ENCODE measurements at regions not wholly inside any gene's neighbourhood (a gene's known extent, or its start where the extent isn't known, plus 50 kb on each side); places are given as distances from the start of the nearest gene placed in this dataset.
"Not testable (repeated sequence)": the region's sequence is repeated elsewhere in the genome, so short reads cannot be mapped to it uniquely, and the experiment has no call there.

DNA sequence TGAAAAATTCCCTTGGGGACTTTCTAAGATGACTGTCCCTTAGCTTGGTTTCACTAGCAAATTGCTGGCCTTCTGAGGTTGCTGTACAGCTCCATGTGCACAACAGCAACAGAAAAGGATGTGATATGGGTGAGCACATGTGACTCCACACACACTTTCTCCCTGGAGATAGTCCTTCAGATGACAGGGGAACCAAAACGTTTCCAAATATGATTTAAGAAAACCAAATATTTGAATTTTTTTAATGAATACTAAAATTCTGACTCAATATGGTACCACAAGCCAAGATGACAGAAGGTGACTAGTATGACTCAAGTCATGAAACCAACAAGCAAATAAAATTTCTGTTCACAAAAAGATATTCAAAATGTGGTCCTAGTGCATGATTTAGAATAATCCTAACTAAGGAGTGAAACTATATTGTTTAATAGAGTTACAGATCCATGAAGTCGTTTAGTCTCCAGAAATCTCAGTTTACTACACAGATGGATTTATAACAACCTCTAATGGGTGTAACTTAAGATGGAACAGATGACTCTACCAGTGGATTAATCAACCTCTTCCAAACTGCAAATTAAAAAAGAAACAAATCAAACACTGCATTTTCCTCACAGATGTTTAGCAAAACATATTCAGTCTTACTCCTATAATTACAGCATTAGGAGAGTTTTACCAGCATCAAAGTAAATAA, 144.8 kb upstream of the PIK3R1 start:
- no peak overlapping the region for H3K4me3 ChIP-seq (ENCODE audit: low read depth, low read length)
- TF ChIP-seq, protein P1, sequence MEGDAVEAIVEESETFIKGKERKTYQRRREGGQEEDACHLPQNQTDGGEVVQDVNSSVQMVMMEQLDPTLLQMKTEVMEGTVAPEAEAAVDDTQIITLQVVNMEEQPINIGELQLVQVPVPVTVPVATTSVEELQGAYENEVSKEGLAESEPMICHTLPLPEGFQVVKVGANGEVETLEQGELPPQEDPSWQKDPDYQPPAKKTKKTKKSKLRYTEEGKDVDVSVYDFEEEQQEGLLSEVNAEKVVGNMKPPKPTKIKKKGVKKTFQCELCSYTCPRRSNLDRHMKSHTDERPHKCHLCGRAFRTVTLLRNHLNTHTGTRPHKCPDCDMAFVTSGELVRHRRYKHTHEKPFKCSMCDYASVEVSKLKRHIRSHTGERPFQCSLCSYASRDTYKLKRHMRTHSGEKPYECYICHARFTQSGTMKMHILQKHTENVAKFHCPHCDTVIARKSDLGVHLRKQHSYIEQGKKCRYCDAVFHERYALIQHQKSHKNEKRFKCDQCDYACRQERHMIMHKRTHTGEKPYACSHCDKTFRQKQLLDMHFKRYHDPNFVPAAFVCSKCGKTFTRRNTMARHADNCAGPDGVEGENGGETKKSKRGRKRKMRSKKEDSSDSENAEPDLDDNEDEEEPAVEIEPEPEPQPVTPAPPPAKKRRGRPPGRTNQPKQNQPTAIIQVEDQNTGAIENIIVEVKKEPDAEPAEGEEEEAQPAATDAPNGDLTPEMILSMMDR (conservative IDR thresholded peaks at IDR 0.05; ENCODE audit: low read depth, low read length) = no peak
- DNase-seq (ENCODE audit: low read depth) = no peak

DNA sequence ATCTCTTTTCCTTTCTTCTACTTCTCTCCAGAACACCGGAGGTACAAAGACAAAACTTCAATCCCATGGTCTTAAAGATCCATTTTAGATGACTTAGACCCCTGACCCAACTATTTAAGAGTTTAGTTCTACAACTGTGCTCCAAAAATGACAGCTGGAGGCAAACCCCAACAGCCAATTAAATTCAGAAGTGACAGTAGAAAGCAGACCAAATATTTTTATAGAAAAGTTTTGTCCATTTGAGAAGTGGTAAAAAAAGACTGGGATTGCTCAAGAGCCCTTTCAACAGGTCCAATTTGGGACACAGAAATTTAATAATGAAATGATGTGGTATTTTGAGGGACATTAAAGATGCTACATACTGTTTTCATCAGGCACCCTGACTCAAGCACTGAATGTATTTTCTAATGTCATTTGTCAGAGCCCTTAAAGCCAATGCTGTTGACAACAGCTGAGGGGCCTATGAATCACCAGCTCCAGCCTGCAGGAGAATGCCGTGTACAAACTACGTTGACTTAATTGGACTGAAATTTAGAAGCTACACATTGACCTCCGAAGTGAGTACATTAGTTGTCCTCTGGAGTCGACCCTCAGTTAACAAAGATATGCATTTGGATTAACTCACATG, 147.5 kb upstream of the PIK3R1 start:
- H3K4me3 ChIP-seq (ENCODE audit: low read depth, low read length) = no peak overlapping the region
- TF ChIP-seq, protein P1 (conservative IDR thresholded peaks at IDR 0.05; ENCODE audit: low read depth, low read length) = no peak
- DNase-seq (ENCODE audit: low read depth) = no peak

DNA sequence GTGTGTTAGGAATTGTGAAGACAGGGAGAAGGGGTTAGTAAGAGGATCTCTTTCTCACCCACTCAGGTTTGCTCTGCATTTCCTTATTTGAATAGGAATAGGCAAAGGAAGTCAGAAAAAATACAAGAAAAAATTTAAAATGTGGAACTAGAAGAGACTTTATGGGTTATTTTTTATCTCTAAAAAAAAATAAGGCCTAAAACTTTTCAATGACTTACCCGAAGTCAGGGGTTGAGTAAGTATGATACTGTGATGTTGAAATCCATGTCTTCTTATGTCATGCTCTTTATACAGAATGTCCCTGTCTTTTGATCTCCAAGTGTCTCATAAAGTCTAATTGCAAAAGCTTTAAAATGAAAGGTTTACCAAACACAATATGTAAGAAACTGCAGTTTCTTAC, 148.3 kb upstream of the PIK3R1 start:
- no peak for DNase-seq (ENCODE audit: low read depth)
- TF ChIP-seq, protein P1 (conservative IDR thresholded peaks at IDR 0.05; ENCODE audit: low read depth, low read length) = no peak
- H3K4me3 ChIP-seq (ENCODE audit: low read depth, low read length) = no peak overlapping the region

DNA sequence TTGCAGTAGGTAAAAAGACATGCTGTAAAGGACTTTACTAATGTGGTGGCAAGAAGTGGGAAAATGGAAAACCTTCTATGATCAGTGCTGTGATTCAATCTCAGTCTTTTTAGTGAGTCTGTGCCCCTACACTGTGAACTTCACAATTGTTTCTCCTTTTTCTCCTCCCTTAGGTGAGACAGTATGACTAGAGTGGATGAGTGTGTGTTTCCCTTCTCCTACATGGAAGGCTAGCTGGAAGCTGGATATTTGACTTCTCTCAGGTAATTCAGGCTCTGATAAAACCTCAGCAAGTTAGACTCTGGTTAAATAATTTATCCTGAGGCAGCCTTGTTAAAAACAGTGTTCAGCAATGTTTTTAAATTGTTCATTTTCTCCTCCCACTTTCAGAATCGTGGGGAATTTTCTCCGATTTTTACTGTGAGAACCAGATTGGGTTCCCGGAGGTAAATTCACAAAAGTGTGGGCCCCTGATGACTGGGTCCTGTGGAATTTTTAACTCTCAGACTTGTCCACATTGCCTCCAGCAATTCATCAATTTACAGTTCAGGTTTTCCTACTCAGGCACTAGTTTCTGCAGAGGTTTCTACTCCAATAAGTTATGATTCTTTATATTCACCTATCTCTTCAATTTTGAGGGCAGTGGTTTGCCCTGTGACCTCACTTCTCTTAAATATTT, 149.1 kb upstream of the PIK3R1 start:
- H3K4me3 ChIP-seq (ENCODE audit: low read depth, low read length) = no peak overlapping the region
- TF ChIP-seq, protein P1 (conservative IDR thresholded peaks at IDR 0.05; ENCODE audit: low read depth, low read length) = no peak
- DNase-seq (ENCODE audit: low read depth) = no peak

DNA sequence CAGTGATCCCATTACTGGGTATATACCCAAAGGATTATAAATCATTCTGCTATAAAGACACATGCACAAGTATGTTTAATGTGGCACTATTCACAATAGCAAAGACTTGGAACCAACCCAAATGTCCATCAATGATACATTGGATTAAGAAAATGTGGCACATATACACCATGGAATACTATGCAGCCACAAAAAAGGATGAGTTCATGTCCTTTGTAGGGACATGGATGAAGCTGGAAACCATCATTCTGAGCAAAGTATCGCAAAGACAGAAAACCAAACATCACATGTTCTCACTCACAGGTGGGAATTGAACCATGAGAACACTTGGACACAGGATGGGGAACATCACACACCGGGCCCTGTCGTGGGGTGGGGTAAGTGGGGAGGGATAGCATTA, 150.2 kb upstream of the PIK3R1 start:
- H3K4me3 ChIP-seq (ENCODE audit: low read depth, low read length) = not testable (repeated sequence)

DNA sequence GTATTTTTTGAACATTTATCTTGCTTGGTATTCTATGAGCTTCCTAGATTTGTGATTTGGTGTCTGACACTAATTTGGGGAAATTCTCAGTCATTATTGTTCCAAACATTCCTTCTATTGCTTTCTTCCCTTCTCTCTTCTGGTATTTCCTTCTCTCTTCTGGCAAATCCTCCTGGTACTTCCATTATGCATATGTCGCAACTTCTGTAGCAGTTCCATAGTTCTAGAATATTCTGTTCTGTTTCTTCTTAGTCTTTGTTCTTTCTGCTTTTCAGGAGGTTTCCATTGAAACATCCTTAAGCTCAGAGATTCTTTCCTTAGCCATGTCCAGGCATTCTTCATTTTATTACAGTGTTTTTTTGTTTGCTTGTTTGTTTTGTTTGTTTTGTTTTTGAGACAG, 155.2 kb upstream of the PIK3R1 start:
- TF ChIP-seq, protein P1 (conservative IDR thresholded peaks at IDR 0.05; ENCODE audit: low read depth, low read length) = no peak
- no peak for DNase-seq (ENCODE audit: low read depth)
- no peak overlapping the region for H3K4me3 ChIP-seq (ENCODE audit: low read depth, low read length)

More for the DNA sequence above, 150.2 kb upstream of the PIK3R1 start:
- not testable (repeated sequence) for DNase-seq (ENCODE audit: low read depth)

DNA sequence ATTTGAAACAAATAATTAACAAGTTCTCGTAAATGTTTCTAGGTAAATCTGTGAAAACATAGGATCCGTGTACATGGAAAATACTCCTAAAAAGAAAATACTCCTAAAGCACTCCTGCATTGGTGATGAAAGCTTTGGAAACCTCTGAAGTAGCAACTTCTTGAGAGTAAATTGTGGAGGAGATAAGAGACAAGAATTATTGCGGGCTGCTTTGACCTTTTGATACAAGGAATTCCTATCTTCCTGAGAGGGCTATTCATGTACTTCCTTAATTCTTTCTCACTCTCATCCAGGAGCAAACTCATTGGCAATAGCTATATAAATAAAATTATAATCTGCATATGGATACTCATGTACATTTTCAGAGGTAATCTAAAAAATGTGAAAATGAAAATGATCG, 158.4 kb upstream of the PIK3R1 start:
- TF ChIP-seq, protein P1 (conservative IDR thresholded peaks at IDR 0.05; ENCODE audit: low read depth, low read length) = no peak
- no peak for DNase-seq (ENCODE audit: low read depth)

More for the DNA sequence above, 158.4 kb upstream of the PIK3R1 start:
- H3K4me3 ChIP-seq (ENCODE audit: low read depth, low read length) = no peak overlapping the region
